Stimulated activated CD4-positive, alpha-beta T cell treated with anti-CD3 and anti-CD28 coated beads, Interleukin-1b, Interleukin-23, amount 100 ng/mL, for 4 hours (primary cell): ENCODE measurements at regions not wholly inside any gene's neighbourhood (a gene's known extent, or its start where the extent isn't known, plus 50 kb on each side); places are given as distances from the start of the nearest gene placed in this dataset.

ENCODE experiments used
- DNase-seq, 2 donors: peaks; one replicate each; pipeline ENCODE4 v3.0.0-alpha.2; 2020; ENCODE audit warnings: low read depth in 2 of 2

GRCh38 chr4:152022543-152022942 lies 261.7 kb upstream of the GATB start:
- no peak for DNase-seq

GRCh38 chr4:152021788-152022438 lies 261.1 kb upstream of the GATB start:
- DNase-seq, result no peak

- DNase-seq, result no peak
These were observed 259.3 kb upstream of the GATB start for GRCh38 chr4:152020073-152020472.

- no peak for DNase-seq
These were observed 255.5 kb upstream of the GATB start for GRCh38 chr4:152016303-152016620.

GRCh38 chr4:152015597-152016302 lies 254.9 kb upstream of the GATB start:
- DNase-seq, result no peak

GRCh38 chr4:152014280-152014679 lies 253.5 kb upstream of the GATB start:
- peak; percentile 28 to 30 for DNase-seq

GRCh38 chr4:152011469-152011868 lies 250.7 kb upstream of the GATB start:
- DNase-seq, result no peak

GRCh38 chr4:152010710-152011079 lies 249.9 kb upstream of the GATB start:
- no peak for DNase-seq

- DNase-seq, result no peak
These were observed 249.3 kb upstream of the GATB start for GRCh38 chr4:152009983-152010709.

GRCh38 chr4:152009031-152009670 lies 248.3 kb upstream of the GATB start:
- no peak for DNase-seq

GRCh38 chr4:152007111-152007510 lies 246.3 kb upstream of the GATB start:
- no peak for DNase-seq

GRCh38 chr4:152004801-152005200 lies 244.0 kb upstream of the GATB start:
- no peak for DNase-seq

GRCh38 chr4:152000518-152000917 lies 239.7 kb upstream of the GATB start:
- DNase-seq, result no peak

- no peak for DNase-seq
These were observed 237.9 kb upstream of the GATB start for GRCh38 chr4:151998723-151999122.

GRCh38 chr4:151997461-151997860 lies 236.7 kb upstream of the GATB start:
- no peak for DNase-seq

GRCh38 chr4:151994429-151994828 lies 233.6 kb upstream of the GATB start:
- no peak for DNase-seq

GRCh38 chr4:151993521-151993920 lies 232.7 kb upstream of the GATB start:
- DNase-seq, result no peak

GRCh38 chr4:151992332-151993154 lies 231.7 kb upstream of the GATB start:
- DNase-seq, result no peak

GRCh38 chr4:151991884-151992167 lies 231.0 kb upstream of the GATB start:
- DNase-seq, result no peak

GRCh38 chr4:151991001-151991883 lies 230.4 kb upstream of the GATB start:
- no peak for DNase-seq

GRCh38 chr4:151990201-151990600 lies 229.4 kb upstream of the GATB start:
- DNase-seq, result no peak
